ENCODE measurements at regions not wholly inside any gene's neighbourhood (a gene's known extent, or its start where the extent isn't known, plus 50 kb on each side); places are given as distances from the start of the nearest gene placed in this dataset.
A peak's percentile ranks its signal among the peaks of the same experiment; 100 is the strongest.

DNA sequence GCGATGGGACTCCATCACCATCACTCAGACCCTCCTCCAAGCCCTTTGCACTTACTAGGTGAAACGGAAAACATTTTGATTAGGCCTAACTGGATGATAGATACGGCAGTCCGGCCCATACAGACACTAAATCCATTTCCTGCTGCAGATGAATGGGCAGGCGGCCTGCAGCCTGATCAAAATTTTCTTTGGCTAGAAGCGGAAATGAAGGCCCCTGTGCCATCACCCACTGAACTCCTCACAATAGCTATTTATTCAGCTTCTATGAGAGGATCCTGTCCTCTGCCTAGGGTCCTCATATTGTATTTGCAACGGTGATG, 200.5 kb downstream of the OMA1 start:
- no peaks in the 10 kb centered on the region for H3K27me3 Mint-ChIP-seq
- CTCF ChIA-PET, result no interaction called here
- no peaks in the 10 kb centered on the region for H3K9me3 Mint-ChIP-seq
- no peaks in the 10 kb centered on the region for H3K36me3 Mint-ChIP-seq
- no peak overlapping the region for H3K27ac Mint-ChIP-seq
- H3K4me1 Mint-ChIP-seq, result no peaks in the 10 kb centered on the region
- H3K4me3 Mint-ChIP-seq, result no peak overlapping the region
- no peak for DNase-seq

DNA sequence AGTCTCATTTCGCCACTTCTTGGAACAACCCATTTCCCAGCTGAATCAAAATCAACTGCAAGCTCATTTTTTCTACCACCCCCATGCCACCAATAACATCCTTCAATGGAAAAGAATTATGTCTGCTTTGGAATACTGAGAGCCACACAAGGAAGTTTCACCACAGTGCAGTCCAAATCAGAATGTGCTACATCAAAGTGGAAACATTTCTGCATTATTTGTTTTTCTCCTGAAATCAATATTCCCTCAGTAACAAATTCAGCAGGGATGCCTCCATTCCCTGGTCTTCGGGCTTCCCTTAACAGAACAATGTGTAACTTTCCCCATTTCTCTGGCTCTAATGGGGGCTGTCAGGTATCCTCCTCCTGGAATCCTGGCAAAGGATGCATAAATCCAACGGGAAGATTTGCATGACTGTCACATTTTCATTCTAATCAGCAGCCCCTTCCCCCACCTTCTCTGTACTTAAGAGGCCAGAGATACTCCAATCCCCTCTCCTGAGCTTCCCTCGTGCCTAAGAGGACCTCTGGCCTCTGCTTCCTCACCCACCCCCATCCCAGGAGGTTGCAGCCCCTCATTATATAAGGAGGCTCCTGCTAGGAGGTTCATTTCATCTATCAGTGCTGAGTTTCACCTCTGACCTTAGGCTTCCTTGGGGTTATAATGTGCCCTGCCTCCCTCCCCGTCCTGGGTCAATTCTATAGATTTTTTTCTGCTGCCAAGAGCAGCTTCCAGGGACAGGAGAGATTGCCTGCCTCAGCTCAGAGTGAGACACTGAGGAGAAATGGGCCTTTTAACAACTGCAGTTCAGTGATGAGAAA, 201.1 kb downstream of the OMA1 start:
- H3K9me3 Mint-ChIP-seq, result no peaks in the 10 kb centered on the region
- no peak for DNase-seq
- H3K36me3 Mint-ChIP-seq, result no peaks in the 10 kb centered on the region
- CTCF ChIA-PET, result no interaction called here
- H3K4me1 Mint-ChIP-seq, result no peaks in the 10 kb centered on the region
- no peak overlapping the region for H3K4me3 Mint-ChIP-seq
- H3K27ac Mint-ChIP-seq, result no peak overlapping the region
- H3K27me3 Mint-ChIP-seq, result no peaks in the 10 kb centered on the region

DNA sequence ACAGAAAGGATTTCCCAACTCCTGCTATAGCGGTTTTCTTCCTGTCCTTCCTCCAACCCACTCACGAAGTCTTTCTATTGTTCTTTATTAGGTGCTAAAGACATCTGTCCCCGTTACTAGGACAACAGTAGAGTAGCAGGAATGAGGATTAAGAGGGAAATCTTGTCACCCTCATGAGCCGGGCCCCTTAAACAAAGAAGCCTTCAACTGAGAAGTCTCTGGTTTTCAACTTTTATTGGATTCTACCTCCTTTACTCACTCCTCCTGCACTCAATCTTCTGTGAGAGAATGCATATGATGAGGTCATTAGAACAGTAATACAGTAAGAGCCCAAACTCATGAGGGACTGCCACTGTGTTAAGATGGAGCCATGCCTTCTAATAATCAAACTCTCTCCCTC, 206.3 kb downstream of the OMA1 start:
- Mint-ChIP-seq H3K4me3 (no peak overlapping the region), H3K27ac (no peak overlapping the region), H3K9me3 (no peaks in the 10 kb centered on the region), H3K36me3 (no peaks in the 10 kb centered on the region), H3K27me3 (no peaks in the 10 kb centered on the region), H3K4me1 (no peaks in the 10 kb centered on the region)
- CTCF ChIA-PET, result no interaction called here
- no peak for DNase-seq

DNA sequence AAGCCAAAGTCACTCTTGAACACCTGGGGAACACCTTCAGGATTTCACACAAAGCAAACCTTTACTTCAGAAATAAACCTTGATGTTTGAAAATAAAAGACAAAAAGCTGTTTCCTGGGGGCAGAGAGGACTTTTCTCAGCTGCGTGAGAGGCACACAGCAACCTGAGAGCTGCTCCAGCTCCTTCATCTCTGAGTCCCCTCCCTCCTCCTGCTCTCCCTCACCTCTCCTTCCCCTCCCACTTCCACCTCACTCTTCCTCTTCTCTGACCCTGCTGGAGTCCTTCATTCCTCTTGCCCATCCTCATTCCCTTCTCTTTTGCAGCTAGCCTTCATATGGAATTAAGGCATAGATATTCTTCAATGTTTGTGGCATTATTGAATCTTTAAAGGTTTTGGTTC, 208.4 kb downstream of the OMA1 start:
- no peak for DNase-seq
- Mint-ChIP-seq H3K4me3 (no peak overlapping the region), H3K9me3 (no peaks in the 10 kb centered on the region), H3K27me3 (no peaks in the 10 kb centered on the region), H3K36me3 (no peaks in the 10 kb centered on the region), H3K27ac (no peak overlapping the region), H3K4me1 (no peaks in the 10 kb centered on the region)
- CTCF ChIA-PET, result no interaction called here

DNA sequence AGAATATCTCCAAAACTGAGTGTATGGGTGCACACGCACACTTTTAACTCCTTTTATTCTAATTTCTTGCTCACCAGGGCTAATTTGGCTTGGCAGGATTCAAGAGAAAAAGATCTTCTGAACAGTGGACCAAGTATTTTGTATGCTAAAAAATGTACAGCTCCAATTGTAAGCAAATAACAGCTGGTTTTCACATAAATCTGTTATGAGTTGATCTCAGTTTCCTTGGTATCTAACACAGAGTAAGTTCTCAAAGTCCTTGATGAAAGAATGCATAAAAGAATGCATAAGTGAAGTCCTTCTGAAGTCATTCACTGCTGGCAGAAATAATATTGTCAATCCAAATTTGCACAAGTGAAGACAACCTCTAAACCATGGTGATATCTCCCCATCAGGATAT, 213.0 kb downstream of the OMA1 start:
- Mint-ChIP-seq H3K9me3 (no peaks in the 10 kb centered on the region), H3K27ac (no peak overlapping the region), H3K4me1 (no peaks in the 10 kb centered on the region), H3K4me3 (no peak overlapping the region), H3K36me3 (no peaks in the 10 kb centered on the region), H3K27me3 (no peaks in the 10 kb centered on the region)
- no peak for DNase-seq
- CTCF ChIA-PET, result no interaction called here

DNA sequence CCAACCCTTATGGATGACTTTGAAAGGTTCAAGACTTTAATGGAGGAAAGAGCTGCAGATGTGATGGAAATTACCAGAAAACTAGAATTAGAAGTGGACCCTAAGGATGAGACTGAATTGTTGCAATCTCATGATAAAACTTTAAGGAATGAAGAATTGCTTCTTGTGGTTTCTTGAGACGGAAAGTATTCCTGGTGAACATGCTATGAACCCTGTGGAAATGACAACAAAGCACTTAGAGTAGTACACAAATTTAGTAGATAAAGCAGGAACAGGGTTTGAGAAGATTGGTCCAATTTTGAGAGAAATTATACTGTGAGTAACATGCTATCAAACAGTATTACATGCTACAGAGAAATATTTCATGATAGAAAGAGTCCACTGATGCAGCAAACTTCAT, 215.4 kb downstream of the OMA1 start:
- H3K4me1 Mint-ChIP-seq, result no peaks in the 10 kb centered on the region
- H3K27ac Mint-ChIP-seq, result no peak overlapping the region
- H3K9me3 Mint-ChIP-seq, result no peaks in the 10 kb centered on the region
- DNase-seq, result no peak
- no peak overlapping the region for H3K4me3 Mint-ChIP-seq
- CTCF ChIA-PET, result interaction anchor here (1.6 kb wide), 1 partner anchor 322 kb away, joined by 3 read pairs; no protein-coding TSS in a partner anchor
- no peaks in the 10 kb centered on the region for H3K36me3 Mint-ChIP-seq
- no peaks in the 10 kb centered on the region for H3K27me3 Mint-ChIP-seq

DNA sequence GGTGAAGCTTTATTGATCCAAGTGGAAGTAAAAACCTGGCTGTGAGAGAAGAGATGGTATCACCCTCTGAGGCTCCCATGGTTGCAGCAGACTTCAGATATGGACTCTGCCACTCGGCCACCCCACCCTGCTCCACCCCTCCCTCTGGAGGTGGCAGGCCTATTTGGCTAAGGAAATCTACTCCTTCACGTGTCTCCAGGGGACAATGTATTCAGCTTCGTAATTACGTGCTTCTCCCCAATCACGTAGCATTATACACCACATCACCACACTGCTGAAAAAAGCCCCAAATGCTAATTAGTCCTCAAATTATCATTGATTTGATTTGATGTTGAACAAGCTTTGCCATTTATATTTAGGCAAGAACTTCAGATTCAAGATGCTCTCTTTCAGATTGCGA, 220.7 kb downstream of the OMA1 start:
- H3K9me3 Mint-ChIP-seq, result no peaks in the 10 kb centered on the region
- no peaks in the 10 kb centered on the region for H3K36me3 Mint-ChIP-seq
- DNase-seq, result no peak
- H3K27me3 Mint-ChIP-seq, result no peaks in the 10 kb centered on the region
- H3K4me1 Mint-ChIP-seq, result peaks cover 11% of the 10 kb centered on the region
- CTCF ChIA-PET, result no interaction called here
- no peak overlapping the region for H3K27ac Mint-ChIP-seq
- no peak overlapping the region for H3K4me3 Mint-ChIP-seq

DNA sequence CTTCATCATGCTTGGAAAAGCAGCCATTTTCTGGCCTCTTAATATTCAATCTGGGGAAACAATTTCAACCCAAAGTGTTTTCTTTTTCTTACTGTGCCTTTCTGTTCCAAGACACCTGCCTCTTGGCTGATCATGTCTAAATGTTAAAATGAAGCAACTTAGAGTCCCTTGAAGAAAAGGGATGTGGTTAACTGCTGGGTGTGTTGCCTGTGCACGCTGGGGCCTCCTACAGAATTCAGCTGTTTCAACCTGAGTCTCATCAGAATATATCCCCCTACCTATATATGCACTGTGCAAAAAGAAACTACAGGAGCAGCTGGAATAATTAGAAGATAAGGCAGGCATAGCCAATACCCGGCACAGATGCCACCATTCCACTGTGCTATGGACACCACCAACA, 222.0 kb downstream of the OMA1 start:
- Mint-ChIP-seq H3K4me3 (no peak overlapping the region), H3K4me1 (peaks cover 11% of the 10 kb centered on the region), H3K36me3 (no peaks in the 10 kb centered on the region), H3K27ac (peak overlapping the region; percentile 46), H3K27me3 (no peaks in the 10 kb centered on the region), H3K9me3 (no peaks in the 10 kb centered on the region)
- DNase-seq, result peak; percentile 35
- CTCF ChIA-PET, result no interaction called here

DNA sequence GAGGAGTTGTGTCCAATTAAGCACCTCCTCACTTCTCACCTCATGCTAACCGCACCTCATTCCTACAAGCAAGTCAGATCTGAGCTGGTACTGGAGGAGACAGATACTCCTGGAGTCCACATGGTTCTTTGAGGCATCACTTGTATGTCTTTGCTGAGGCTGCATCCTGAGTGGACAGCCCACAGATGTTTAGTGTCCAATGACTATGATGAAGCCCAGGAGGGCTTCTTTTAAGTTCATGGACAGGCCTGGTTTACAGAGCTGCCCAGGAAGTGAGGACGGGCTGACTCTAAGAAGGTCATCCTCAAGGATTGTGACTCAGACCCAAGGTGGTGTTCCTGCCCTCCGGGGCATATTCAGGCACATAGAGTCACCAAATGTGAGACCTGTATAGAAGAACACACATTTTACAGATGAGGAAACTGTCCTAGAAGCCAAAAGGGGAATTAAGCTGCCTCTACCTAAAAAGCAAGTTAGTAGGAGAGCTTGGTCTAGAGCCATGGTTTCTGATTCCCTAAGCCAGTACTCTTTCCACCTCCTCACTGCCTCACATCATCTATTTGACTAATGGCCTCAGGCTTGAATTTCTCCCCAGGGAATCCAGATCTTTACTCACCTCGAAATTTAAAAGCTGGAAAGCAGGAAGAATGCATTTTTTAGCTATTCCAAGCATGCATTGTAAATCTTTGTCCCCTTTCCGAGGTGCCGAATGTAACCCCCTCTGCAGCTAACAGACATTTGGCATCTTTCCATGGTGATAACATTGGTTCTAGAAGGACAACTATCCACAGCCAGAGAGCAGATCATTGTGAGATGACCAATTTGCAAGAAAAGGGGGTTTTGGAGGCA, 228.1 kb downstream of the OMA1 start:
- Mint-ChIP-seq H3K4me1 (no peaks in the 10 kb centered on the region), H3K4me3 (no peak overlapping the region), H3K9me3 (no peaks in the 10 kb centered on the region), H3K27ac (no peak overlapping the region), H3K27me3 (no peaks in the 10 kb centered on the region), H3K36me3 (no peaks in the 10 kb centered on the region)
- CTCF ChIA-PET, result interaction anchor here (1.0 kb wide), 1 partner anchor 156 kb away, joined by 3 read pairs; no protein-coding TSS in a partner anchor
- no peak for DNase-seq

DNA sequence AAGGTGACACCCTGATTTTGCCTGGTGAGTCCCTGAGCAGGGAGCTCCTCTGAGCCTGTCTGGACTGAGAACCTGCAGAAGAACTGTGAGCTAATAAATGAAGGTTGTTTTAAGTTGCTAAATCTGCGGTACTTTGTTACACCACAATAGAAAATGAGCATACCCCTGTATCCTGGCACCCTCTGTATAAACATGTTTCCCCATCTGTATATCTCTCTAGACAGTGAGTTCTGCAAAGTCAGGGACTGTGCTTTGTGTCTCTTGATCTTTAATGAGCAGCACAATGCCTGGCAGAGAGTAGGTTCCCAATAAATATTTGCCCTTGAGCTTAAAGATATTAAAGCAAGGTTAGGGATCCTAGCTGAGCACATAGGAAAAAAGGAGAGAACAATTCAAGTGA, 228.8 kb downstream of the OMA1 start:
- no peaks in the 10 kb centered on the region for H3K36me3 Mint-ChIP-seq
- DNase-seq, result no peak
- H3K27me3 Mint-ChIP-seq, result no peaks in the 10 kb centered on the region
- H3K4me1 Mint-ChIP-seq, result no peaks in the 10 kb centered on the region
- CTCF ChIA-PET, result no interaction called here
- no peak overlapping the region for H3K4me3 Mint-ChIP-seq
- H3K27ac Mint-ChIP-seq, result no peak overlapping the region
- H3K9me3 Mint-ChIP-seq, result no peaks in the 10 kb centered on the region

DNA sequence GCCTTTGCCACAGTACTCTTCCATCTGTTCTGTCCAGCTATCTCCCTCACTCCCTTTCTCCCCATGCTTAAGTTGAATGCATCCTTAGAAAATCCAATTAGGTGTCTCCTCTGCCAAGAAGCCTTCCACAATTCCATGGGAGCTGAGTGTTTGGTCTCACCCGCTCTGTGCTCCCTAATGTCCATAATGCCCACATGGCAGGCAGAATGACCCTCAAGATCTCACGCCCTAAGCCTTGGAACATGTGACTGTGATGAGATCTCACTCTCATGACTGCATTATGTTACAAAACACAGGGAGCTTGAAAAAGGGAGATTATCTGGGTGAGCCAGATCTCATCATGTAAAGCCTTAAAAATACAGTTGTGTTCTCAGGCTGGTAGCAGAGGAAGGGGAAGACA, 229.4 kb downstream of the OMA1 start:
- Mint-ChIP-seq H3K27me3 (no peaks in the 10 kb centered on the region), H3K36me3 (no peaks in the 10 kb centered on the region), H3K4me3 (no peak overlapping the region), H3K4me1 (no peaks in the 10 kb centered on the region), H3K9me3 (no peaks in the 10 kb centered on the region), H3K27ac (no peak overlapping the region)
- CTCF ChIA-PET, result no interaction called here
- no peak for DNase-seq

DNA sequence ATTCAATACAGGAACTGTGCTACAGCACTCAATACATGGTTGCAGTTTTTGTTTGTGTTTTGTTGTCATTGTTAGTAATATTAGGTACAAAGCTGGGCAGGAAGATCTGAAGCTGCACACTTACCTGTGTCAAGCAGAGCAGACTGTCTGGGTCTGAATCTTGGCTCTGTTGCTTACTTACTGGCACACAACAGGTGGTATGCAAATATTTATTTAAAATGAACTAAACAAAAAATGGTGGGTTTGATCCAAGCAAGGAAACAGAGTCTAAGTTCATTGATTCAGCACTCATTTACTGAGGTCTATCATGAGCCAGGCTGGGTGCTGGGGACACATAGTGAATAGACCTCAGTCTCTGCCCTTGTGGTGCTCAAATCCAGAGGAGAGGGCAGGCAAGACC, 230.4 kb downstream of the OMA1 start:
- H3K36me3 Mint-ChIP-seq, result no peaks in the 10 kb centered on the region
- CTCF ChIA-PET, result no interaction called here

DNA sequence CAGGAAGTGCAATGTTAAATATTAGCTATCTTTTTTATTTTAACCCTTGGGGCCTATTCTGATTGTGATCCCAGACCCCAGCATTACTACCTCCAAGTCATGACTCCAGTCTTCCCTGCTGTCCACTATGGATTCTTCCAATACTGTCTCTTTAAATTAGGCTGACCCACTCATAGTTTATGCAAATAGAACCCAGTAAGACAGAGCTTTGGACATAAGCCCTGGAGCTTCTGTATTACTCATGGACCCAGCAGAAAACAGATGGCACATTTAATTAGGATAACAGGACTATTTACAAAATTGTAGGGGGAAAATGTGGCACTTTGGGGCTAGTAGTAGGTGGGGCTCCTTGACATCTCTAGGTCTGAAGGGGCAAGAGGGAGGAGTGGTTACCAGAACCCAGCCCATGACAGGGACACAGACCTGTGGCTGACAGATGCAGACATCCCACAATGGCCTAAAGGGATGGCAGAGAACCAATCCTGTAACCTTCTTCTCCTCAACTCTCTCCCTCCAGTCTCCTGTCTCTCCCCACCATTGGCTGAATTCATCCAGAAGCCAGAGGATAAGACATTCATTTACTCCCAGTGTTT, 233.5 kb downstream of the OMA1 start:
- Mint-ChIP-seq H3K27ac (no peak overlapping the region), H3K36me3 (no peaks in the 10 kb centered on the region), H3K27me3 (no peaks in the 10 kb centered on the region), H3K4me1 (no peaks in the 10 kb centered on the region), H3K4me3 (no peak overlapping the region), H3K9me3 (no peaks in the 10 kb centered on the region)
- CTCF ChIA-PET, result no interaction called here
- DNase-seq, result no peak

More for the DNA sequence above, 230.4 kb downstream of the OMA1 start:
- no peak for DNase-seq
- H3K27ac Mint-ChIP-seq, result no peak overlapping the region
- no peaks in the 10 kb centered on the region for H3K4me1 Mint-ChIP-seq
- H3K27me3 Mint-ChIP-seq, result no peaks in the 10 kb centered on the region
- H3K4me3 Mint-ChIP-seq, result no peak overlapping the region
- H3K9me3 Mint-ChIP-seq, result no peaks in the 10 kb centered on the region

DNA sequence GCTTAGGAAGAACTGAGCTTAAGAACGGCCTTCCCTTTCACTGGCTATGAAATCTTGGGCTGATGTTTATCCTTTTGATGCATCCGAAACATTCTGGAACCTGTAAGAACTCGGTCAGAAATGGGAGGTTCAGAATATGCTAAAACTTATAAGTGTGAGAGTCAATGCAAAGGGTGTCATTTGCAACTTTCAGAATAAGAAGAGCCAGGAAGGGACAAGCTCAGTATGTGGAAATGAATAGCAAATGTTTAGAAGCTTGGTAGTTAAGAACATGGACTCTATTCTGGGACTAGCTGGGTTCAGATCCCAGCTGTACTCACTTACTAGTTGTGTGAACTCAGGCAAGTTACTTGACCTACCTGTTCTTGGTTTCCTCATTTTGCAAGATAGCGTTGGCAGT, 234.1 kb downstream of the OMA1 start:
- Mint-ChIP-seq H3K27me3 (no peaks in the 10 kb centered on the region), H3K4me3 (no peak overlapping the region), H3K4me1 (no peaks in the 10 kb centered on the region), H3K27ac (no peak overlapping the region), H3K9me3 (no peaks in the 10 kb centered on the region), H3K36me3 (no peaks in the 10 kb centered on the region)
- DNase-seq, result no peak
- CTCF ChIA-PET, result no interaction called here

DNA sequence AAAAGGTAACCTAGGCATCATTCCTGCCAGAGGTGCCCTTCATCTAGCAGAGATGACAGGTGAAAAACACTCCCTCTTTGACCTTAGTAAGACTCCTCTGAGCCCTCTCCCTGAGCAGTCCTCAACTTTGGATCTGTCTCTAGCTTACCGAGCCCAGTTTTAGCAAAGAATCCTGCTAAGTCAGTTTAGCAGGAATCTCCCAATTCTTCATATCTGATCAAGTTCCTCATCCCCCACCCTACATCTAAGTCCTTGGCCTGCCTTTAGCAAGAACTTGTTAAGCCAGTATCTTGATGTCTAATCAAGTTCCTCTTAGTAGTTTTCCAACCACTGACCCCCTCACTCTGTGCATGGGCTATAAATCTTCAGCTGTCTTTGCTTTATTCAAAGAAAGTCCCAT, 235.6 kb downstream of the OMA1 start:
- H3K9me3 Mint-ChIP-seq, result no peaks in the 10 kb centered on the region
- H3K27me3 Mint-ChIP-seq, result no peaks in the 10 kb centered on the region
- H3K27ac Mint-ChIP-seq, result no peak overlapping the region
- CTCF ChIA-PET, result no interaction called here
- no peaks in the 10 kb centered on the region for H3K4me1 Mint-ChIP-seq
- DNase-seq, result no peak
- no peak overlapping the region for H3K4me3 Mint-ChIP-seq
- no peaks in the 10 kb centered on the region for H3K36me3 Mint-ChIP-seq
